Activated CD4-positive, alpha-beta T cell treated with anti-CD3 and anti-CD28 coated beads, Interleukin-2, Interleukin-4, amounts not matched to agents 100 ng/mL and 50 ng/mL, durations not matched to agents 16 hours and 8 hours (primary cell): ENCODE measurements at regions not wholly inside any gene's neighbourhood (a gene's known extent, or its start where the extent isn't known, plus 50 kb on each side); places are given as distances from the start of the nearest gene placed in this dataset.

Experiments used
- DNase-seq: peaks from one replicate; pipeline ENCODE4 v3.0.0-alpha.2; 2020; ENCODE audit warnings: low spot score

DNA sequence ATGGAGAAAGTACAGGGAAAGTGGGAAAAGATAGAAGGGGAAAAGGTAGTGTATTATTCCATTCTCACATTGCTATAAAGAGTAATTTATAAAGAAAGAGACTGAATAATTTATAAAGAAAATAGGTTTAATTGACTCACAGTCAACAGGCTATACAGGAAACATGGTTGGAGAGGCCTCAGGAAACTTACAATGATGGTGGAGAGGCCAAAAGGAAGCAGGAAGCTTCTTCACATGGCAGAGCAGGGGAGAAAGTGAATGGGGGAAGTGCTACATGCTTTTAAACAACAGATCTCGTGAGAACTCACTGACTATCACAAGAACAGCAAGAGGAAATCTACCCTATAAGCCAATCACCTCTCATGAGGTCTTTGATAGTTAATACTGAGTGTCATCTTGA lies 725.0 kb upstream of the FLRT2 start:
- no peak for DNase-seq

DNA sequence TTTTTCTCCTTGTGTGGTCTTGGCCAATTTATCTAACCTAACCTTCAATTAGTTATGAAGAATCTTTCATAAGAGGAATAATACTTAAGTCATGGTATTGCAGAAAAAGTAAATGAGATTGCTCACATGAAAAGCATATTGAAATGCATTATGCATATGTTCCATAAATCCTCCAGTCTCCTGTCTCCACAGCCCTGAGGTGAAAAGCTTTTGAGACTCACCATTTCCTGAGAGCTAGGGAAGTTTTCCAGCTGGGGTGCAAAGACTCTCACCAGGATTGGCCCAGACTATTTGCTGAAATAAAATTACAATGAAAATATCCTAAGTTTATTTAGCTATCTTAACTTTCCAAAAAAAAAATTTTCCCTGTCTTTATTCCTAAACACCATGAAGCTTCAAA lies 723.8 kb upstream of the FLRT2 start:
- no peak for DNase-seq

DNA sequence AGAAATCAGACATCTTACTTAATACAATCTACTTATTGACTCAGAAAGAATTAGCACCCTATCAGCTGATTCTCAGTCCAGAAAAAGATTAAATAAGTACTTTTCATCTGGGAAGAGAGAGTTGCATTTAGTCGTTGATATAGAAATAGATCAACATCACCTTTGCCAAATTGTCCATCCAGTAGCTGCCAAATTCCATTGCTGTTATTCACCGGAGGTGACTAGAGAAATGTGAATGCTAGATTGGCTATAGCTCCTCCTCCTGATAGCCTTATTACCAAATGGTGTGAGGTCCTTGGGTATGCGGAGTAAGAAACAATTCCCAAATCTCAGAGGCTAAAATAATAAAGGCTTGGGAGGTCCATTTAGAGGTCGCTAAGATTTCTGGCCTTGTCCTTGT lies 723.3 kb upstream of the FLRT2 start:
- DNase-seq = no peak

DNA sequence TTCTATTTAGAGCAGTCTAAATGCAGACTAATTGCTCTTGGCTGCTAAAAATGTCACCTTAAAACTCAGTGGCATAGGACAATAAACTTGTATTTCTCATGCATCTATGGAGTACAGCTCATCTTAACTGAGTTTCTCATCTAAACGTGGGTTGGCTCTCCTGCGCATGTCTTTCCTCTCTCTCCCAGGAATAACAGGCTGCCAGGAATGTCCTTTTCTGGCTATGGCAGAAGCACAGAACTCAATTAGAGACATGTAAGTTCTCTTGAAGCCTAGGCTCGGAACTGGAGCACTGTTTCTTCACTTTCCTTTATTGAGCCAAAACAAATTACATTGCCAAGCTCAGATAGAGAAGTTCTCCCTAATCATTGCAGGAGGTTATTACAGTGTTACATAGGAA lies 722.3 kb upstream of the FLRT2 start:
- DNase-seq = no peak

DNA sequence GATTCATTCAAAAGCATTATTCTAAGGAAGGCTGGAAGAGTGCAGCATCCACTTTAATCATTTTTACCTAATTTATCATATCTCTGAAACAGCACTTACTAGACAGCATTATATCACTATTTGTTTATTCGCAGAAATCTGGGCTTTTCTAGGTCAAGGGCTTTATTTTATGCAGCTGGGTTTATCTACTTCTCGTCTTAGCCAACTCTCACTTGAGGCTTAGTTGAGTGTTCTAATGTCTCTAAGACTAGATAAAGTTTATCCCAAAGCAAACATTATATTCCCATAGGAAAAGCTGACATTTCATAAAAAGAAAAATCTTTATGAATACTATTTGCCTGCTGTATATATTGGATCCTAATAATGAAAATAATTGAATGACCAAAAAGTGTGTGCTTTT lies 720.8 kb upstream of the FLRT2 start:
- no peak for DNase-seq

DNA sequence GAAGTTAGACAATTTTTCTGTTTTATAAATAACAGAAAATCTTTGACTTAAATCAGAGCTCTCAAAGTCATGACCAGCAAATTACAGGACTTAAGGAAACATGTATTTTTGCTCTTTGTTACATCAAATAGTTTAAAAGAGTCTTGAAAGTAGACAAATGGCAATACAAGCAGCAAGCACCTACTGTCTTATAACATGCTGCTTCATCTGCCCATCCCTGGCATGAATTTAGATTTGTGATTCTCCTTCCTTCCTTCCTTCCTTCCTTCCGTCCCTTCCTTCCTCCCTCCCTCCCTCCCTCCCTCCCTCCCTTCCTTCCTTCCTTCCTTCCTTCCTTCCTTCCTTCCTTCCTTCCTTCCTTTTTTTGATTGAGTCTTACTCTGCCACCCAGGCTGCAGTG lies 715.6 kb upstream of the FLRT2 start:
- DNase-seq = no peak

DNA sequence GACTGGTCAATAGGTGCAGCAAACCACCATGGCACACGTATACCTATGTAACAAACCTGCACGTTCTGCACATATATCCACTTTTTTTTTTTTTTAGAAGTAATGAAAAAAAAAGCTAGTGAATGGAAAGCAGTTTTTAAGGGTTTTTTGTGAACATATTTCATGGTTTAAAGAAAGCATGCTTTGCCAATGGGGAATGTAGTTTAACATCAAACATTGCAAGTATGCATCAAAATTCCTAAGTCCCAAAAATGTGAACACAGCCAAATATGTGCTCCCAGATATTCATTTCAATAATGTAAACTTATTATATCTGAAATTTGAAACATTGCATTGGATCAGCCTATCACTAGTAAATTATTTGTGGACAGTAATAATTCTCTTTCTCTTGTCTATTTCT lies 710.4 kb upstream of the FLRT2 start:
- DNase-seq = no peak

DNA sequence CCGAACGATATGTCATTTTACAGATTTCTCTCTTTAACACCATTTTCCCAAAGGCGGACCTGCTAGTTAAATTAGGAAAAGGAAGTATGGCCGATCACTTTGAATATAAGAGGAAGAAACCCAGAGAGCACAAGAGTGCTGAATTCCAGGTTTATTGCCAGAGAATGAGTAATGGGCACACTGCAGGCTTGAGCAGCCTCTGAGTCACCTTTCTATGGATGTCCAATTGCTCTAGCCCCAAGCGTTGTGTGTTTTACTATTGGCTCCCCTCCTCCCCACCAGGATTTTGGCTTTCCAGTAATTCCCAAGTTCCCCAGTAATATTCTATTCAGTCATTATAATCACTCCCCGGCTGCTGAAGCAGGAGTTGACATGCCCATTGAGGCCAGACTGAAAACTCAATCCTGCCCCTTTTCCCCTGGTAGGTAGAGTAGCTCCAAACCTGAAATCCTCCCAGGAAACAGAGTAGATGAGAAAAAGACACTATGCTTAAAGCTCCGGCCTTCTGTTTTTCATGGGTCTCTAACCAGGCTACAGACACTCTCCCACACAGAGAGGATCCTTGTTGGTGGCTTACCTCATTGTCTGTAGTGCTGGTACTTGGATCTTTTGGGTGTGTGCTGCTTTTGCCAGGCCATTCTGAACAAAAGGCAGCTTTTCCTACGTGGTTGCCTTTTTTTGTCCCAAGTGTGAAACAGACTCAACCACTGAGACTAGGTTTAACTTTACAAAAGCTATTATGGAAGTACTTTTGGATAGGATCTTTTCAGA lies 704.3 kb upstream of the FLRT2 start:
- no peak for DNase-seq

DNA sequence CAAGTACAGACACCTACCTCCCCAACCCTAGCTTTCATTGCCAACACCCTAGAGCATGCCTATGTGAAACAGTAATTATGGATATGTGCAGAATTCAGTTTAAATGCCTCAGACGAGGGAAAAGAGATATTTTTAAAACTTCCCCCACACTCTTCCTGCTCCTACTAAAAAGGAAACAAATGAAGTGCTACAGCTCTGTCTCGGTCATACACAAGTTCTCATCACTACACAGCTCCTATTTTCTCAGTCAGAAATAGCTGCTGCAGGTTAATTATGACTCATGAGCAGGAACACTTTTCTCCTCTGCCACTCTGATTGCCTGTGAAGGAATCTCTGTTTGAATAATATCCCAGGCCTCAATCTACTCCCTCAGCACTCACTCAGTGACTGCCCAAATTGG lies 703.6 kb upstream of the FLRT2 start:
- no peak for DNase-seq

DNA sequence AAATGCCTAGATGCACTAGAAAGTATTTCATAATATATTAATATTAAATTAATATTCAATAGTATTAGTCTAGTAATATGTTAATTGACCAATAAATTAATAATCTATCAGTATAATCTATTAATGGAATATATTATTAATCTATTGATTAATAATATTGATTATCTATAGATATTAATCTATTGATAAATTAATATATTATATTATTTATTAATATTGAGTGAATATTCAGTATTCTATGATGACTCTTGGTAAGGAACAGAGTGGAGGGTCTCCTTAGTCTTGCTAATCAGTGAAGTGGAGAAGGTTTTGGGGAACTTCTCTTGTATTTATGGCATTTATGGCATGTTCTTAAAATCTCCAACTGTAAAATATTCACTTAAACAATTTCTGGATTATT lies 679.3 kb upstream of the FLRT2 start:
- DNase-seq = no peak

DNA sequence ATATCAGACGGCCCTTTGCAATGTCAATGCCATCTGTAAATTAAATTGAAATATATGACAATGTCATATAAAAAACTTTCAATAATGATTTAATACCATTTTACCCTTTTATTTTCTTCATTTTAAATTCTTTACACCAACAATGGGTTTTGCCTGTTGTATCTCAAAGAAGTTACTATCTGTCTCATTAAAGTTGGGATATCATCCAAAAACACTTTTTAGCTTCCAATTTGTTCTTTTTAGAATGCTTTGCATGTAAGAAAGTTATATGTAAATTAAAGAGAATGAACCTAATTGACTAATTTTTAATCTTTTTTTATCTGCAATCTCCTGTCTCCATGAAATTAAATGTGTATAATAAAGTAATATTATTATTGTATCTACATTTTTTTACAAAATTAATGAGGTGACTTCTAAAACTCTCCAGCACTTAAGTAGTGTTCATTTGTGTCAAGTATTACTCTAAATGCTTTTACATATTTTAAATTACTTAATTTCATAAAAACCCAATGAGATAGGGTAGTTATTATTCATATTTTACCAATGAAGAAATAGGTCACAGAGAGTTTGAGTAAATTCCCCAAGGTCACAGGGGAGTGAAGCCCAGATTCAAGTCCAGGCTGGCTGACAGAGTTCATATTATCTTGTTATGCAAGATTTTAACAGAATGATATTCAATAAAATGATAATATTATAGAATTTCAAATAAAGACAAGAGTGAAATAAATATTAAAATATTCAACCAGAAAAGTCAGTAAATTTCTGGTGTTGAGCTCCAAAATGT lies 673.0 kb upstream of the FLRT2 start:
- DNase-seq = no peak

DNA sequence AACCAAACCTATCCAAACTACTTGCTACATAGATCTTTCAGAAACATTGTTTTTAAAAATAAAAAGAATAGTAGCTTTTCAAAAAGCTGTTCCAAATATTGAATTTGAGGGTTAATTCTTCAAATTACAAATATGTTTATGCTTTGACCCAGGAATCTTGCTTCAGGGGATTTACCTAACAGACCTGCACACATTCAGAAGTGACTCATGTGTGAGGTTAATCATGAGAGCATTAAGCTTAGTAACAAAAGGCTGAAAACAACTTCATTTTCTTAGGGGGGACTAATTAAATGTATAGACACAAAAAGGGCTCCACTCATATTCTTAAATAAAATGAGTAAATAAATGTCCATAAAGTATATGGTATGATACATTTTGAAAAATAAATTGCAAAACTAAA lies 672.4 kb upstream of the FLRT2 start:
- DNase-seq = no peak

DNA sequence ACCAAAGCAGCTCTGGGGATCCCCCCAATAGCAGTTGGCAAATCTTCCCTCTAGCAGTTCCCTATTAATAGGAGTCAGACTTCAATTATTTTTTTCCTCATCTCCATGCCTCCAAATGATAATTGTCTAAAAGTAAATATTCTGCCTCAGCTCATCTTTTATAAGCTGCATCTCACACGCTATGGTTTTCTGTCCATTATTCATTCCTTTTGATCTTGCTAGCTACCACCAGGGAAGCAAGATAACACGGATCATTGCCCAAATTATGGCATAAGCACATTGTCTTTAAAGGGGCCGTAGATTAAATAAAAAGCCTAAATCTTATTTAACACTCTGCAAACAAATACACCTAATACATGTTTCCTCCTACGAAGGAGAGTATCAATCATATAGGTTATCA lies 670.8 kb upstream of the FLRT2 start:
- DNase-seq = no peak

DNA sequence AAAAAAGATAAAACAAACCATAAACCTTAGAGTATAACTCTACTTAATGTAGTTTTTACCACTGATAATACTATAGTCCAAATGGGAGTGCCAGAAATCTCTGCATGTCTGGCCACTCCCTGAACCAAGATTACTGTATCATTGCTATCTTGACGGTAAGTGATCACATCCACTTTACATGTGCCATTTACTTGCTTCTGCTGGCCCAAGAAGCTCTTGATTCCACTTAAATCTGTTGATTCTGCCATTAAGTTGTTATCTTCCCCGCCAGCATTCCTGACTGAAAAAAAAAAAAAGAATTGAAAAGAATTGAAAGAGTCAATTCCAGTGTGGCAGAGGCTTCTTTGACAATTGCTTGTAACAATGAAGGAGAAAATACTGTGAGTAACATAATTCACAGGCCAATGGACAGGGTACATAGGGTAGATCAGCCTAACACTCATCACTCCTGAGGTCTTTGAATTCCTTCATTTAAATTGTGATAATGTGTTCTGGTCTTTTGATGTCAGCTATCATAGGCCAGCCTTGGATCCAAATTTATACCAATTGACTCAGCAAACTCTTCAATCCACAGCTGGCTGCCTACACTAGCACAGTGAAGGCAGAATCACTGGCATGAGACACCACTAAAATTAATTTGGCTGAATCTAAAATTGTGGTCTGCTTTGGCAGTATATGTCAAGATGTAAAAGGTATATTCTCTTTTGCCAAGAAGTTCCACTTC lies 665.2 kb upstream of the FLRT2 start:
- no peak for DNase-seq

DNA sequence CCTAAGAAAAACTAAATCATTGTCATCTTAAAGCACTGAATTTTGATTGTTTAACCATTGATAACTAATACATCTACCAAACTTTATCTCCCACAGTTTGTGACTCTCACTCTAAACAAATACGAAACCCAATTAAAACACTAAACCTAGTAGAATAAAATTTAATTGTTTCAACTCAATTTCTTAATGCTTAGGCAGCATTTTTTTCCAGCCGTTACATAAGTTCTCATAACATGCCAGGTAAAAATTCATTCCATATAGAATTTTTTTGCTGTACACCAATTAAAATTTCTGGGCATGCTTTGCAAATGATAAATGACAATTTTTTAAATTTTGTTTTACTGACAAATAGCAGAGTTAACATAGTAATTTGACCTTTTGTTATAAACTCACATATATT lies 658.2 kb upstream of the FLRT2 start:
- DNase-seq = no peak

DNA sequence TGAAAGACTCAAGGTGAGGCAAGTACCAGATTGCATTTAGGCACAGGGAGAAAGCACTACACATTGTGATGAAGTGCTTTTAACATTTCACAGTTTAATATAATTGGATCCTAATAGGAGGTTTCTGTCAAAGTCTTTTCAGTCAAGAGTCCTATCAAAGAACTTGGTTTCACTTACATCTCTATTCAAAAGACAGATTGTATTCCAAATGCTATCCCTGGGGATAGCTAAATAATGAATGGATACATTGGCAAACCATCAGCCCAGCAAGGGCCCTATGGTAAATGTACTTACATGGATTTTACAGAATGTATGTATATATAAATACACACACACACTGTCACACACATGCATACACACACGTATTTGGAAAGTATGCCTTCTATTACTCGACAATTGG lies 655.5 kb upstream of the FLRT2 start:
- no peak for DNase-seq

DNA sequence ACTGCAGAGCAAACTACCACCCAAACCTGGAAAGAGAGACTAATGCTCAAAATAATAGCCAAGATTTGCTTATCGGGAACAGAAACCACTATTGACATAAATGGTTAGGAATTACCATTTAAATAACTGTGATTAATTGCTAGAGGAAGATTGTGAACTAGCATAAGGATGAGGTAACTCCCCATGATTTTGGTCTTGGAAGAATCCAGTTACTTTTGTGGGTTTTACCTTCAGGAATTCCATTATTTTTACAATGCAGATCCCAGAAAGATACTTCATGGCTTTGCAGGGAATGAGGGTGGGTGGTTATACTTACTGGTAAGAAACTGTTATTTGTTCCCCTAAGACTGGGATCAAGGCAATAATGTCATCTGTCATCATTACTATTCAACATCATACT lies 652.9 kb upstream of the FLRT2 start:
- DNase-seq = no peak

DNA sequence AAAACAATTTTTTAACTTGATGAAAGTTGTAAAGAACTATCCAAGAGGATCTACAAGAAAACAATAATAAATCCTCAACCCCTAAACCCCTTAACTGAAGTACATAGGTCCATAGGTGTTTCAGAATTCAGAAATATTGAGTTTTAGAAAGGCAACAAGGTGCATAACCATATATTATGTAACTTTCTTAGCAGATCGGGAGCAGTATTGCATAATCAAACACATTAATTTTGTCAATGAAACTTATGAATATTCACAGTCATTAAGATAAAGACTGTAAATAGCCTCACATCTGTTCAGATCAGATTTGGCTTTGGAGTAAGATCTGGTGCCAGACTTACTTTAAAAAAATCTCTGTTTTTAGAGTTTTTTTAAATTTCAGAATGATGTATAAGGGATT lies 647.1 kb upstream of the FLRT2 start:
- no peak for DNase-seq

DNA sequence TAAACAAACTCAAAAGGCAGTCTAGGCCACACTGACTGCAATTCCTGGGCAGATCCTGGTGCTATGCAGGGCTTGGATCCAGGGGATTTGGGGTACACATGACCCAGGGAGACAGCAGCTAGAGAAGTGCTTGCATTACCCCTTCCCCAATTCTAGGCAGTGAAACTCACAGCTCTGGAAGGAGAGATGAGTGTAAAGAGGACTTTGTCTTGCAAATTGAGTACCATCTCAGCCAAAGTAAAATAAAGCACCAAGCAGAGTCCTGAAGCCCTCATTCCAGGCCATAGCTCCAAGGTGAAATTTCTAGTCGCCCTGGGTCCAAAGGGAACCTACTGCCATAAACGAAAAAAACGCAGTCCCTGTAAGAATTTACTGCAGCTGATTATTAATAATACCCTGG lies 644.9 kb upstream of the FLRT2 start:
- DNase-seq = no peak

DNA sequence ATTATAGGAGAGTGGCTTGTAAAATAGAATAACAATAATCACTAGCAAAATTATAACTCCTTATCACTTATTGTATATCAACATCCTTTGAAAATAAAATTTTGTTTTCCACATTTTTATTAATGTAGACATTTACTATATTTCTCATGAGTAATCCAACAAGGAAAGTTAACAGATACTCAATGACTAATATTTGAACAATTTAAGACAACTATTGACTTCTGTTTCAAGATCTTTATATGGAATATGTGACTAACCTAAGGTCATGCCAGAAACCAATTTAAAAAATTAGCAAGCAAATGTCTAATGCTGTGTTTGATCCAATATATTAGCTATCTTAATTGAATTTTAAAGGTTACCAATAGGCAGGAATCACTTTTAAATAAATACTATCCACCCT lies 638.5 kb upstream of the FLRT2 start:
- no peak for DNase-seq

DNA sequence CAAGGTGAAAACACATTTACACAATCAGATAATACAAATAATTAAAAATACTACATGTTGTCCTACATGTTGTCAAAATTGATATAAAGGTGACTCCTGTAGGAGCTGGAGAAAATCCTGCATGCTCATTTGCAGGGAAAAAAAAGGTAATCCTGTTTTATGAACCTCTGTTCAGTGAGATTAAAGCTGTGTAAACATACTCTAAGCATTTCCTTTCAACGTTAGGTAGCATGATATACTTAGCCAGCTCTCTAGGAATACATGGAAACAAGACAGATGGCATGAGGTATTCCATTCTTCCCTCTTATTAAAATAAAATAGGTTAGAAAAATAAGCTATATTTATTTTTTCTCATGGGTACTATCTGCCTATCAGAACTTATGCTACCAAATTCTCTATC lies 635.7 kb upstream of the FLRT2 start:
- no peak for DNase-seq

DNA sequence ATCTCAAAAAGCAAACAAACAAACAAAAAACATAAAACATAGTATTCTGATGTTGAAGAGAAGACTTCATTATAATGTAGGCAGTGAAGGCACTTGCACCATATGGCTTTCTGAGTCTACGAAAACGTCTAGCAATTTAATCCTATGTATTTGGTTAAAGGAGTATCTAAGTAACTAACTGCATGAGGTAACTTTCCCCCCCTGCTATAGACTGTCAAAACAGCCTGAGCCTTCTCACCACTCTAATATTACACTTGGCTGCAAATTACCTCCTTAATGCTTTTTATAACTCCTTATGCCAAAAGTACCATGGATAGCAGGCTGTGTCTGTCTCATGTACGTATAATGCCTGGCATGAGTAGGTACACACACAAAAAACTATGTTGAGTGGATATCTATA lies 607.6 kb upstream of the FLRT2 start:
- no peak for DNase-seq

DNA sequence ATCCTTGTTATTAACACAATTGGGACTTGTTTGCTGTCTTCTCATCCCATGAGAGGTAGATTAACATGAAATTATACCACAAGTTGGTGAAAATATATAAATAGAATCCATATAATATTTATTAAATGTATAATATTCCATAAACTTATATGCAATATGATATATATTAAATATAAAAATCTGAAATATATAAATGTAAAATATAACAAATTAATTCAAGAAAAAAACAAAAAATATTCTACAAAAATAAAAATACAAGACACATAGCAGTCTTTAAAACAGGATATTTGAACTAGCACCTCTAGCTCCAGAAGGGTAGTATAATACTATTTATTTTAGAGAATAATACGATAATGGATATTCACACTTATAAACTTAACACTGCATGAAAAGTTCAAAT lies 603.3 kb upstream of the FLRT2 start:
- no peak for DNase-seq
